C4-2B (cell line): ENCODE measurements at regions not wholly inside any gene's neighbourhood (a gene's known extent, or its start where the extent isn't known, plus 50 kb on each side); places are given as distances from the start of the nearest gene placed in this dataset.

ENCODE experiments used
- ZFX ChIP-seq: fragments of 450-650 bp; IDR thresholded peaks from 2 replicates; pipeline ENCODE4 v1.6.1; 2017
- TF ChIP-seq, protein P1 (sequence below): fragments of 450-650 bp; conservative IDR thresholded peaks from 2 replicates; pipeline ENCODE4 v1.5.1; 2017; ENCODE audit warnings: mild to moderate bottlenecking

DNA sequence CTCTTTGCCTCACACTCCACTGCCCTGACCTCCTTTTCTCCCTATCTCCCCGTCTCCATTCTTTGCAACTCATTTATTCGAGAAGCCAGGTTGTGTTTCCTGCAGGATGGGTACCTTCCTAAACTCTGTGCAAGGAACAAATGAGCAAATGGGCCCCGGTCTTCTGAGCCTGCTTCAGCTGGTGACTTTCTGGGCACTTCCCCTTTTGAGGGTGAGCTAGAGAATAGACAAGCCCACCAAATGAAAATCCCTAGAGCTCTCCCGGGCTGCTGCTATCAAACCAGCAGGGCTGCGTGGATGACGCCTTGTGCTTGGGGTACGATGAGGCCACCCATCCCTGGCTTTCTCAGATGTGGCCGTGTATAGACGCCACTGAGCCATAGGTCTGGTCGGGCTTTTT lies 91.0 kb upstream of the FOXA2 start:
- TF ChIP-seq, protein P1, sequence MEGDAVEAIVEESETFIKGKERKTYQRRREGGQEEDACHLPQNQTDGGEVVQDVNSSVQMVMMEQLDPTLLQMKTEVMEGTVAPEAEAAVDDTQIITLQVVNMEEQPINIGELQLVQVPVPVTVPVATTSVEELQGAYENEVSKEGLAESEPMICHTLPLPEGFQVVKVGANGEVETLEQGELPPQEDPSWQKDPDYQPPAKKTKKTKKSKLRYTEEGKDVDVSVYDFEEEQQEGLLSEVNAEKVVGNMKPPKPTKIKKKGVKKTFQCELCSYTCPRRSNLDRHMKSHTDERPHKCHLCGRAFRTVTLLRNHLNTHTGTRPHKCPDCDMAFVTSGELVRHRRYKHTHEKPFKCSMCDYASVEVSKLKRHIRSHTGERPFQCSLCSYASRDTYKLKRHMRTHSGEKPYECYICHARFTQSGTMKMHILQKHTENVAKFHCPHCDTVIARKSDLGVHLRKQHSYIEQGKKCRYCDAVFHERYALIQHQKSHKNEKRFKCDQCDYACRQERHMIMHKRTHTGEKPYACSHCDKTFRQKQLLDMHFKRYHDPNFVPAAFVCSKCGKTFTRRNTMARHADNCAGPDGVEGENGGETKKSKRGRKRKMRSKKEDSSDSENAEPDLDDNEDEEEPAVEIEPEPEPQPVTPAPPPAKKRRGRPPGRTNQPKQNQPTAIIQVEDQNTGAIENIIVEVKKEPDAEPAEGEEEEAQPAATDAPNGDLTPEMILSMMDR = no peak
- TF ChIP-seq ZFX = no peak
